ENCODE measurements at regions not wholly inside any gene's neighbourhood (a gene's known extent, or its start where the extent isn't known, plus 50 kb on each side); places are given as distances from the start of the nearest gene placed in this dataset.

- no peak overlapping the region for H3K4me3 Mint-ChIP-seq
- no peaks in the 10 kb centered on the region for H3K4me1 Mint-ChIP-seq
- H3K36me3 Mint-ChIP-seq: peaks cover 11 to 13% of the 10 kb centered on the region in 2 donors
- peaks cover 11 to 14% of the 10 kb centered on the region in 2 donors for H3K9me3 Mint-ChIP-seq
- DNase-seq: no peak
- ATAC-seq (replicated peaks): no peak
- no peak overlapping the region for H3K27ac Mint-ChIP-seq
- no peaks in the 10 kb centered on the region for H3K27me3 Mint-ChIP-seq
Observed at GRCh38 chr1:58352476-58353092, 193.9 kb downstream of the OMA1 start.

GRCh38 chr1:58346036-58346355, 200.5 kb downstream of the OMA1 start:
- peaks cover 5 to 7% of the 10 kb centered on the region in 2 donors for H3K36me3 Mint-ChIP-seq
- DNase-seq: no peak
- H3K4me3 Mint-ChIP-seq: no peak overlapping the region
- peaks cover 5 to 6% of the 10 kb centered on the region in 2 donors for H3K9me3 Mint-ChIP-seq
- H3K4me1 Mint-ChIP-seq: no peaks in the 10 kb centered on the region
- no peaks in the 10 kb centered on the region for H3K27me3 Mint-ChIP-seq
- no peak for ATAC-seq (replicated peaks)
- no peak overlapping the region for H3K27ac Mint-ChIP-seq

GRCh38 chr1:58345215-58346035, 201.1 kb downstream of the OMA1 start:
- peak overlapping the region; percentile 21 for H3K27ac Mint-ChIP-seq
- no peak for DNase-seq
- H3K9me3 Mint-ChIP-seq: peaks cover 0 to 3% of the 10 kb centered on the region in 2 donors
- H3K4me1 Mint-ChIP-seq: no peaks in the 10 kb centered on the region
- H3K36me3 Mint-ChIP-seq: peaks cover 2 to 4% of the 10 kb centered on the region in 2 donors
- H3K4me3 Mint-ChIP-seq: no peak overlapping the region
- H3K27me3 Mint-ChIP-seq: no peaks in the 10 kb centered on the region
- no peak for ATAC-seq (replicated peaks)

GRCh38 chr1:58340185-58340584, 206.3 kb downstream of the OMA1 start:
- Mint-ChIP-seq H3K4me1 (no peaks in the 10 kb centered on the region), H3K9me3 (no peaks in the 10 kb centered on the region), H3K27me3 (no peaks in the 10 kb centered on the region), H3K4me3 (no peak overlapping the region), H3K36me3 (peaks cover 4 to 12% of the 10 kb centered on the region in 2 donors), H3K27ac (no peak overlapping the region)
- no peak for DNase-seq
- ATAC-seq (replicated peaks): no peak

GRCh38 chr1:58338081-58338480, 208.4 kb downstream of the OMA1 start:
- H3K4me1 Mint-ChIP-seq: no peaks in the 10 kb centered on the region
- no peaks in the 10 kb centered on the region for H3K27me3 Mint-ChIP-seq
- H3K27ac Mint-ChIP-seq: no peak overlapping the region

GRCh38 chr1:58333511-58333910, 213.0 kb downstream of the OMA1 start:
- no peaks in the 10 kb centered on the region for H3K9me3 Mint-ChIP-seq
- no peak overlapping the region for H3K27ac Mint-ChIP-seq
- H3K4me1 Mint-ChIP-seq: no peaks in the 10 kb centered on the region
- no peak overlapping the region for H3K4me3 Mint-ChIP-seq
- ATAC-seq (replicated peaks) (no peak), DNase-seq (no peak)
- H3K27me3 Mint-ChIP-seq: no peaks in the 10 kb centered on the region
- H3K36me3 Mint-ChIP-seq: peaks cover 11 to 14% of the 10 kb centered on the region in 2 donors

More at GRCh38 chr1:58338081-58338480, 208.4 kb downstream of the OMA1 start:
- Mint-ChIP-seq H3K36me3 (peaks cover 6 to 16% of the 10 kb centered on the region in 2 donors), H3K9me3 (no peaks in the 10 kb centered on the region), H3K4me3 (no peak overlapping the region)
- ATAC-seq (replicated peaks) (no peak), DNase-seq (no peak)

- ATAC-seq (replicated peaks) (no peak), DNase-seq (no peak)
- H3K4me1 Mint-ChIP-seq: no peaks in the 10 kb centered on the region
- H3K9me3 Mint-ChIP-seq: no peaks in the 10 kb centered on the region
- H3K36me3 Mint-ChIP-seq: peaks cover 11 to 14% of the 10 kb centered on the region in 2 donors
- H3K27me3 Mint-ChIP-seq: no peaks in the 10 kb centered on the region
- no peak overlapping the region for H3K4me3 Mint-ChIP-seq
- H3K27ac Mint-ChIP-seq: no peak overlapping the region
Observed at GRCh38 chr1:58331156-58331555, 215.4 kb downstream of the OMA1 start.

- Mint-ChIP-seq H3K27ac (no peak overlapping the region), H3K9me3 (peaks cover 4% of the 10 kb centered on the region in 2 donors), H3K4me1 (no peaks in the 10 kb centered on the region), H3K4me3 (no peak overlapping the region), H3K36me3 (peaks cover 10% of the 10 kb centered on the region in 2 donors), H3K27me3 (no peaks in the 10 kb centered on the region)
- no peak for DNase-seq
- no peak for ATAC-seq (replicated peaks)
Observed at GRCh38 chr1:58325866-58326265, 220.7 kb downstream of the OMA1 start.

- H3K9me3 Mint-ChIP-seq: peaks cover 4% of the 10 kb centered on the region in 2 donors
- H3K36me3 Mint-ChIP-seq: peaks cover 9 to 17% of the 10 kb centered on the region in 2 donors
- H3K4me1 Mint-ChIP-seq: no peaks in the 10 kb centered on the region
- no peak overlapping the region for H3K4me3 Mint-ChIP-seq
- DNase-seq: no peak
- H3K27ac Mint-ChIP-seq: no peak overlapping the region
- no peaks in the 10 kb centered on the region for H3K27me3 Mint-ChIP-seq
- ATAC-seq (replicated peaks): peak in 1 of 2 donors; percentile 39
Observed at GRCh38 chr1:58324558-58324957, 222.0 kb downstream of the OMA1 start.

- no peaks in the 10 kb centered on the region for H3K4me1 Mint-ChIP-seq
- peaks cover 9 to 20% of the 10 kb centered on the region in 2 donors for H3K36me3 Mint-ChIP-seq
- no peak overlapping the region for H3K4me3 Mint-ChIP-seq
- peaks cover 3 to 4% of the 10 kb centered on the region in 2 donors for H3K9me3 Mint-ChIP-seq
- ATAC-seq (replicated peaks) (no peak), DNase-seq (no peak)
- H3K27me3 Mint-ChIP-seq: no peaks in the 10 kb centered on the region
- H3K27ac Mint-ChIP-seq: no peak overlapping the region
Observed at GRCh38 chr1:58318157-58319005, 228.1 kb downstream of the OMA1 start.

GRCh38 chr1:58317694-58318093, 228.8 kb downstream of the OMA1 start:
- H3K4me3 Mint-ChIP-seq: no peak overlapping the region
- no peaks in the 10 kb centered on the region for H3K4me1 Mint-ChIP-seq
- peaks cover 0 to 3% of the 10 kb centered on the region in 2 donors for H3K9me3 Mint-ChIP-seq
- no peak for DNase-seq
- H3K36me3 Mint-ChIP-seq: peaks cover 9 to 21% of the 10 kb centered on the region in 2 donors
- H3K27me3 Mint-ChIP-seq: no peaks in the 10 kb centered on the region
- ATAC-seq (replicated peaks): no peak
- H3K27ac Mint-ChIP-seq: no peak overlapping the region

GRCh38 chr1:58317086-58317485, 229.4 kb downstream of the OMA1 start:
- H3K4me3 Mint-ChIP-seq: no peak overlapping the region
- H3K27ac Mint-ChIP-seq: no peak overlapping the region
- H3K27me3 Mint-ChIP-seq: no peaks in the 10 kb centered on the region
- DNase-seq: no peak
- H3K9me3 Mint-ChIP-seq: peaks cover 0 to 3% of the 10 kb centered on the region in 2 donors
- no peak for ATAC-seq (replicated peaks)
- no peaks in the 10 kb centered on the region for H3K4me1 Mint-ChIP-seq
- peaks cover 7 to 18% of the 10 kb centered on the region in 2 donors for H3K36me3 Mint-ChIP-seq

- no peak for ATAC-seq (replicated peaks)
Observed at GRCh38 chr1:58316141-58316540, 230.4 kb downstream of the OMA1 start.

GRCh38 chr1:58312971-58313563, 233.5 kb downstream of the OMA1 start:
- Mint-ChIP-seq H3K4me1 (no peaks in the 10 kb centered on the region), H3K9me3 (no peaks in the 10 kb centered on the region), H3K4me3 (no peak overlapping the region), H3K27ac (no peak overlapping the region), H3K27me3 (no peaks in the 10 kb centered on the region), H3K36me3 (peaks cover 0 to 4% of the 10 kb centered on the region in 2 donors)
- DNase-seq (no peak), ATAC-seq (replicated peaks) (no peak)

More at GRCh38 chr1:58316141-58316540, 230.4 kb downstream of the OMA1 start:
- H3K4me3 Mint-ChIP-seq: no peak overlapping the region
- peaks cover 0 to 1% of the 10 kb centered on the region in 2 donors for H3K9me3 Mint-ChIP-seq
- H3K4me1 Mint-ChIP-seq: no peaks in the 10 kb centered on the region
- no peaks in the 10 kb centered on the region for H3K27me3 Mint-ChIP-seq
- DNase-seq: no peak
- H3K27ac Mint-ChIP-seq: no peak overlapping the region
- peaks cover 2 to 14% of the 10 kb centered on the region in 2 donors for H3K36me3 Mint-ChIP-seq
